GM18870 (cell line): ENCODE measurements at regions not wholly inside any gene's neighbourhood (a gene's known extent, or its start where the extent isn't known, plus 50 kb on each side); places are given as distances from the start of the nearest gene placed in this dataset.

ENCODE experiments used
- ATAC-seq: cut with Tn5 transposase; IDR thresholded peaks from one replicate; pipeline ENCODE4 v1.9.1; 2021; ENCODE audit warnings: moderate library complexity; ENCODE audit not compliant: unreplicated experiment

- ATAC-seq: no peak
Measured at GRCh38 chr2:225156853-225157451, 114.7 kb upstream of the DOCK10 start.

GRCh38 chr2:225140723-225141122 lies 98.5 kb upstream of the DOCK10 start:
- ATAC-seq: no peak

- ATAC-seq: no peak
Measured at GRCh38 chr2:225137971-225138370, 95.7 kb upstream of the DOCK10 start.

GRCh38 chr2:225136552-225136951 lies 94.3 kb upstream of the DOCK10 start:
- no peak for ATAC-seq

- no peak for ATAC-seq
Measured at GRCh38 chr2:225131898-225132297, 89.6 kb upstream of the DOCK10 start.

- no peak for ATAC-seq
Measured at GRCh38 chr2:225130093-225130492, 87.8 kb upstream of the DOCK10 start.

- no peak for ATAC-seq
Measured at GRCh38 chr2:225124311-225125017, 82.2 kb upstream of the DOCK10 start.

- no peak for ATAC-seq
Measured at GRCh38 chr2:225122583-225123486, 80.6 kb upstream of the DOCK10 start.

GRCh38 chr2:225122007-225122406 lies 79.7 kb upstream of the DOCK10 start:
- ATAC-seq: no peak

GRCh38 chr2:225120186-225120585 lies 77.9 kb upstream of the DOCK10 start:
- no peak for ATAC-seq

GRCh38 chr2:225117051-225117716 lies 74.9 kb upstream of the DOCK10 start:
- ATAC-seq: no peak

- ATAC-seq: no peak
Measured at GRCh38 chr2:225114786-225115323, 72.6 kb upstream of the DOCK10 start.

- ATAC-seq: no peak
Measured at GRCh38 chr2:225113371-225114015, 71.2 kb upstream of the DOCK10 start.

- ATAC-seq: peak; percentile 51
Measured at GRCh38 chr2:225112362-225113126, 70.3 kb upstream of the DOCK10 start.

GRCh38 chr2:225108805-225109204 lies 66.5 kb upstream of the DOCK10 start:
- no peak for ATAC-seq

GRCh38 chr2:225104971-225105370 lies 62.7 kb upstream of the DOCK10 start:
- no peak for ATAC-seq

GRCh38 chr2:225104321-225104720 lies 62.1 kb upstream of the DOCK10 start:
- ATAC-seq: no peak

GRCh38 chr2:225103737-225104141 lies 61.5 kb upstream of the DOCK10 start:
- no peak for ATAC-seq

GRCh38 chr2:225100856-225101294 lies 58.6 kb upstream of the DOCK10 start:
- ATAC-seq: no peak

- no peak for ATAC-seq
Measured at GRCh38 chr2:225100269-225100668, 58.0 kb upstream of the DOCK10 start.
